Middle frontal gyrus (tissue), 1 donor: ENCODE measurements at regions not wholly inside any gene's neighbourhood (a gene's known extent, or its start where the extent isn't known, plus 50 kb on each side); places are given as distances from the start of the nearest gene placed in this dataset.

Source experiments
- DNase-seq: peaks from one replicate; pipeline ENCODE4 v3.0.0-alpha.2; 2015; ENCODE audit warnings: low spot score; ENCODE audit errors: extremely low spot score

DNA sequence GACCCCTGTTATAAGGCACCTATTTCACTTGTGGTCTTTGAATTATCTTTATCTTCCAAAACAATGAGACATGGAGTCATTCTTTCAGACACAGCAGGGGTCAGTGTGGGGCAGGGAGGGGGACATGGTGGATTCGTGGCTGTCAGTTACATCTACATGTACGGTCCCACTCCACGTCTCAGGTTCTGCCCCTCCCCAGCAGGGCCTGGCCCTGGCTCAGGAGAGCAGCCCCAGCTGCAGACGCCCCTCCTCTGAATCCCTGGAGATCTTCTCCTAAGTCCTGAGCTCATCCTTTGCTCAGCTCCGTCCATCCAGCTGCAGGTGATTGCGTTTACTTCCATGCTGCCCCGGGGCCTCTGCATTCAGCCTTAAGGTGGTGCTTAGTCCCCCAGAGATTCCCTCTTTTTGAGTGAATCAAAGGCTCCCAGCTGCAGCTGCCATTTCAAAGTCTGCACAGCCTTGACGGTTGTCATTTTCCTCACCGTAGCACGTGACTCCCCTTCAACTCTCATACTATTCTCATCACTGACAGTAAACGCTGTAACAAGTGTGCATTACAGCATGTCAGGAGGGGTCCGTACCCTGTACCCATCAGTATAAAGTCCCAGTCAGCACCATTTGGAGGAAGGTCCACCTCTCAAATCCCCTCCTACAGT lies 113.4 kb upstream of the TCERG1L start:
- DNase-seq = no peak

DNA sequence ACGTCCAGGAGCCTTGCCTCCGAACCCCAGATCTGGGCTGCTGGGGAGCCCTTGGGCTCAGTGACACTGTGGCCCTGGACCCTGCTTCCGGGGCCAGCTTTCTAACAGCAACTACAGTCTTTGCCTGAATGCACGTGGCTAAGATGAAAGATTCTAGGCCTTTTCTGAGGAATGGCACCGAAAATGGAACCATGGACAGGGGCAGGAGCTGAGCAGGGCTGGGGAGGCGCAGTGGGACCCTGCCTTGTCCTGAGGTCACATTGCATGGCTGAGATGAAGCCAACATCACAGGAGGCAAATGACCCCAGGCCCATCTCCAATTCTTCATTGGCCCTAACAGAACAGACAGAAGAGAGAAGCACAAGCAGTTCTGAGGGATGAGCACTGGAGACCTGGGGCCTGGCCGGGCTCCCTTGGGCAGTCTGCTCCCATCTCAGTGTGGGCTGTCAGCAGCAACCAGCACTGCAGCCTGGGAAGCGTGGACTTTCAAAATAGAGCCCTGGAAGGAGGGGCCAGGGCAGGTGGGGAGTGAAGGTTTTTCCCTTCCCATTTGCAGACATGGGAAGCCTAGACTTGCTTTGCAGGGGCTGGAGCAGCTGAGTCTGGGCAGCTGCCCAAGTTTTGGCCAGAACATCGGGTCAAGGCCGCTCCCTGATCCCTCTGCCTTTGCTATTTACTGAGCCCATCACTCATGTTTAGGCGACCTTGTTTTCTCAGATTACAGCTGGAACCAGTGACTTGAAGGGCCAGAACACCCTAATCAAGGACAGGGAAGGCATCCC lies 114.4 kb upstream of the TCERG1L start:
- DNase-seq = no peak

DNA sequence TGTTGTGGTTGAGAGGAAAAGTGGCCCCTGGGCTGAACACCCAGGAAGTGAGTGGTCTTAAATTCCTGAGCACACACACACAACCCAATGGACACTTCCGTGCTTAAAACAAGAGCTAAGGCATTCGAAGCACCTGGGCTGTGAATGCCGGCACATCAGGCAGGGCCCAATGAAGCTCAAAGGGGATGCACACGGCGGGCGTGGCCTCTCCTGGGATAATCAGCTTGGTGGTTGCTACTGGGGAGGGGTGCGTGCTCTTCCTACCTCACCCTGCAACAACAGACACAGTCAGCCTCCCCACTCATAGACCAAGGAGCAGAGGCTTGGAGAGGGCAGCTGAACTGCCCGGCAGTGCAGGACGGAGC lies 115.0 kb upstream of the TCERG1L start:
- DNase-seq = no peak

DNA sequence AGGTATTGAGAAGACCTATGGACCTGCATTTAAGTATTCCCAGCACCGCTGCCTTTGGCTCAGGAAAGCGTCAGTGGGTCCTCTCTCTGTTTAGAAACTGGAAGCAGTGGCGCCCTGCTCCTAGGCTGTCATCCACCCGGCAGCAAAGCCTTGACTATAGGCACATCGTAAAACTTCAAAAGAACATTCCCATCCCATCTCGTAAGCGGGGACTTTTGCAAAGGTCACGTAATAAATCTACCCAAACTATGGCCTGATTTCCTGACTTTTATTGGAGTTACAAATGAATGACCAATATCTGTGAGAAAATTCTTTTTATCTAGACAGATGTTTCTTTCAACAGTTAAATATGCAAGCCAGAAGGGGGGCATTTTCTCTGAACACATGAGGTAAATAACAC lies 115.8 kb upstream of the TCERG1L start:
- no peak for DNase-seq

DNA sequence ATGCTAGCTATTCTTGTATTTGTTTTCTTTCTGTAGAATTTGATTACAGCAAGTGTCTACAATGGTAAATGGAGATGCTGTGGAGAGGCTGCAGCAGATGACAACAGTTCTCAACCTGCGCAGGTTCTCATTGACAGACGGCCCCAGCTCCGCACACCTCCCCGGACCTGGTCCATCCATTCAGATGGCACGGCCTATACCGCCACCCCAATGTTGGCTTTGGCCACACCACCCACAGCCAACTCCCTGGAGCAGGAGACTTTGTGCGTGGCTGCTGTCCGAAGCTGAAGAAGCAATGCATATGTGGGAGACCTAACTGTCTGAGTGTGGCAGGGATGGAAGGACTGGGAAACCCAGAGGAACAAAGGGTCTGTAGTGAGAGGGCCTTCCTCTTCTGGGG lies 116.4 kb upstream of the TCERG1L start:
- DNase-seq = no peak

DNA sequence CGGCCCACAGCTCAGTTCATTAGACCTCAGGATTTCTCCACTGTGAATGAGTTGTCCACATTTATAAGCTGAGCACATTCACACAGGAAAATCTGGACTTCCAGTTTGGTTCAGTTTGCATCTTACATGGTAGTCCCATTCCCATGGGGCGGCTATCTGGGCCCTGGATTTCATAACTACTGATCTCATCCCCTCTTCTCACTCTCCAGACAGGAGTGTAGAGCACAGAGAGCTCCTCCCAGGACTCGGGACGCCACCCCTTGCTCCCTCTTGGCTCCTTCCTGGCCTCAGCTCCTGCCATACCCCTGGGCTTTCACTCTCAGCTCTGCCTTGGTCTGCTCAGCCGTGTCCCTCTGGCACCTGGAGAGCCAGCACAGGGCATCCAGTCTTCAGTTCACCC lies 117.6 kb upstream of the TCERG1L start:
- no peak for DNase-seq

DNA sequence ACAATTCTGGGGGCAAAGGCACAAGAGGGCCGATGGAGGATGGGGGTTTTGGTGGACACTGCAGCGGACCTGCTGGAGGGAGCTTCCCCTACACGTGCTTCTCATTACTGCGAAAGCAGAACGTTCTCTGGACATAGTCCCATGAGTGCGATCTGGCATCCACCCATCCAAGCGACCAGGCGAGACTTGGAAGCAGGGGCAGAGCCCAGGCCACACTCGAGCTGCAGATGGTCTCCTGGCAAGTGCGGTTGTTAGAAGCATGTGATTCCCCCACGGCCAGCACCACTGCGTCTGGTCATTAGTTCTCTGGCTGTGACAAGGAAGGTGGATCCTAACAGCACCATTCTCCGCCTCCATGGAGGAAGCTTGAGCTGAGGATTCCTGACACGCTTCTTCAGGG lies 118.4 kb upstream of the TCERG1L start:
- no peak for DNase-seq

DNA sequence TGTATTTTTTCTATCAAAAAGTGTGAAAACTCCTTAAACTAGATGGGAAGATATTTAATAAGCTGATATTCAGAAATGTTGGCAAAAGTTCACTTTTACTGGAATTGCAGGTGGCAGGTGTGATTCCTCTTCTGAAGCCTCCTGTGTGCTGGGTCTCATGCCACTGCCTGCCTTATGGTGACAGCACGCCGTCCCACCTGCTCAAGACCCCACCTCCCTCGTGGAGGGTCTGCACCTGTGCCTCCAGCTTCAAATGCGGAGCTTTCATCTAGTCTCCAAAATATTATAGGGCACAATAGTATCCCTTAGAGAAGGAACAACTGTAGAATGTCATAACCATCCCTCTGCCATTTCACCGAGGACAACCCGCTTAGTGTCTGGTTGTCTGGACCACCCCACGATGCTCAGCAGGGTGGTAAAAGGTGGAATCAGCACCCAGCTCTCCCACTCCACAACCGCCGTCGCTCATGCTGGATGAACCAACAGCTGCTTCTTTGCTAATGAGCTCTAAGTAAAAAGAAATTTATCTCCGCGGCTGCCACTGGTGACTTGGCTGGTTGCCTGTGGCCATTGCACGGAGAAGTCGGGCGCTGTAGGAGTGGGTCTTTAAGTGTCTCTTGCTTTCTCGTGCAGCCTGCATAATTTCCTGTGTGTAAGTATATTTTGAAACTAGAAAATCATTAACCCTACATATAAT lies 119.3 kb upstream of the TCERG1L start:
- DNase-seq = no peak

DNA sequence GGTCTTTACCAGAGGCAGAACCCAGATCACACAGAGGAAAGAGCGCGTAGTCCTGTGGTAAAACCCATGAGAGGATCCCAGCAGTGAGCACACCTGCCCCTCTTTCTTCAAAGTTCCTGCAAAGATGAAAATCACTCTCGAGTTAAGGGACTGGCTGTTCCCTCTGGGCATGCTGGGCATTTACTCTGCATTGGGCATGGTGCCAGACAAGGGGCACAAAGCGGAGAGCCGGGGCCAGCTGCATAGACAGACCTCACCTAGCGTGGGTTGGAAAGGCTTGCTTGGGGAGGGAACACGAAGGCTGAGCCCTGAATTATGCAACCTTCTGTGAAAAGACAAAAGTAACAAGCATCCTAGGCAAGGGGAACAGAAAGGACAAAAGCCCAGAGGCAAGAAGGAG lies 120.0 kb upstream of the TCERG1L start:
- no peak for DNase-seq

DNA sequence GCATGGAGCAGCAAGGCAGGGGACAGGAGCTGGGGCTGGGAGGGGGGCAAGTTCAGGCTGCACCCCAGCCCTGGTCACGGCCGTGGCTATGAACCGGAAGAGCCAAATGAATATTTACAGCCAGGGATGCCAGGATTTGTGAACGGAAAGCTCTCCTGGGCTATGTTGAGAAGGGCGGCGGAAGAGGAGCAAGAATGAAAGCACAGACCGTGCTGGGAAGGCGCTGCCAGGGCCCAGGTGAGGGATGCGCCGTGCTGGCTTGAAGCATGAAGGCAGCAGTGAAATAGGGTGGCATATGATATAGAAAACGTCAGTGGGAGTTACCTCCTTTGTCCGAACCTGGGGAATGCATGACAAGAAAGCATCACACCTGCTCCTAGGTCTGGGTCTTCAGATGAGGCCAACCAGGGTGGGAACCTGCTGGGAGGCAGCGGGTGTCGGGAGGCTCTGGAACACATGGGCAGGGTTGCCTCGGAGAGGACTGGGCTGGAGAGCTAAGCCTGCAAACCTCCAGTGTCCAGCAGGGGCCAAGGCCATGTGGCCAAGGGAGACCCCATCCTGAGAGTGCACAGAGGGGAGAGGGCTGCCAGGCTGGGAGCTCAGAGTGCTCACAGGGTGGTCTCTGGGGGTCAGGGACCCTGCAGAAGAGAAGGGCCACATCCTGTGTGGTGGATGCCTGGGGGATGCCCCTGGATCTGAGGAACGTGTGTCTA lies 120.6 kb upstream of the TCERG1L start:
- DNase-seq = no peak

DNA sequence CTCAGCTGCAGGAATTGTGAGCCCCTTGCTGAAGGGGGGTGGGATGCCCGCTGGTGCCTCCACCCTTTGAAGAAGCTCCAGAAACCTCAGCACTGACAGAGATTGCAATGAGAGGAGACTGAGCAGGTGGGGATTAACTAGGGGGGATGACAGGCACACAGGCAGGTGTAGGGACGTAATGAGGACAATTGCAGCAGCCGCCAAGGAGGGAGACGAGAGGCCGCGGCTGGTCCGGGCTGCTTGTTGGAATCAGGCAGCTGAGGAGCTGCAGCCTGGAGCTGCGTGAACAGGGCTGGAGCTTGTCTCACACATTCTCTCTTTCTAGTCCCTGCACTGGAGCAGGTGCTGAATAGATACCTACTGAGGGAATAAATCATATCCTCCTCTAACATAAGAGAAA lies 122.0 kb upstream of the TCERG1L start:
- DNase-seq = no peak

DNA sequence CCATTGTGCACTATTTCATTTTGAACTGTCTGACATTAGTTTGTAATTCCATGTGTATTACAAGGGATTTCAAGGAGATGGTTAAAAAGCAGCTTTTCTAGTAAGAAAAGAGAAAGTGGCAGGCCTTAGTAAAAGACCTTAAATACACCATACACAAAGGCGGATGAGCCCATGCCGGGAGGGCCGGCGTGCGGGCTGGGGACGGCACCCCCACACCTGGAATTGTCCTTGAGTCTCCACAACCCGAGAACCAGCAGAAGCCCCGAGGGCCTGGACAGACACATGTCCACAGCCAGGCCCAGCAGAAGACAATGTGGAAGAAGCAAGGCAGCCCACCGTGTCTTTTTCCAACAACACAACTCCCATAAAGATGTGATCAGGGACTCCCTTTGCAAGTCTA lies 123.7 kb upstream of the TCERG1L start:
- no peak for DNase-seq

DNA sequence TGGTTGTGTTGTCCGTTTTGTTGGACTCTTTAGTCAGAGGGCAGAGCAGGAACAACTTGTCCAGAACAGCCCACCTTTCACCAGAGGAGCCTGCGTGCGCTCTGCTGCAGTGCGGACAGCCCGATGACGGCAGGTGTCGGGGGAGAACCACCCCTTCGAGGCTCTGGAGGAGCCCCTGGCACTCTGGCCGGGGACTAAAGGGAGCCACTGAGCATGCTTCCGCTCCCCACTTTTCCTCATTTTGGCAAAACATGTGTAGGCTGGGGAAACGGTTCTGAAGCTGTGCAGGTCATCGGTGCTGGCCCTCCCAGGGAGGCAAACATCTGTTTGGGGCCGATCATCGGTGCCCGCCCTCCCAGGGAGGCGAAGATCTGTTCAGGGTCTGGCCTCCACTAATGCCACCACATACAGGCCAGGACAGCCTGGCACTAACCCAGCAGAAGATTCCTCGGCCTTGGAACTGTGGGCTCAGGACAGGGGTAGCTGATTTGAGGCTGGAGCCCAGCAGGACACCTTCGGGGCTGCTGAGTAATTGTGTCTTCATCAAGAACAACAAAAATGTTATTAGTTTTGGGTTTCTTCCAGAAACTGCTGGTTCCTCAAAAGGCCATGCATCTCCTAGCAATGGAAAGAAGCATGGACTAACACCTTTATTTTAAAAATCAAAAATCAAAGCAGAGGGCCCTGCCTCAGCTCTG lies 124.4 kb upstream of the TCERG1L start:
- no peak for DNase-seq

DNA sequence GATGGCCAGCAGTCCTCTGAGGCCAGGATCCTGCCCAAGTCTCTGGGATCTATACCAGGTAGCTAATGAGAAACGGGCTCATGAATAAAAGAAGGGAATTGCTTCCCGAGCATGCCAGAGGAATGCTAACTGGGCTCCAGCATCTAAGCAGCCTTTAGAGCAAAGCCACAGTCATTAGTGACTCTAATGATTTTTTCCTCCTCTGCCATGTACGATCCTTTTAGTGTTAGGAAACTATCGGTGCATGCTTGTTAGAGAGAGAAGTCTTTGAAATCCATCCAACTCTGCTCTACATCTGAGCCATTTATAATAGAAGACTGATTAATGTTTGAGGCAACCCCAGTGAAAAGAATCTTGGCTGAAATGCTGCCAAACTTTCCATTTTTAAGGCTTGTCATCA lies 124.9 kb upstream of the TCERG1L start:
- DNase-seq = no peak

DNA sequence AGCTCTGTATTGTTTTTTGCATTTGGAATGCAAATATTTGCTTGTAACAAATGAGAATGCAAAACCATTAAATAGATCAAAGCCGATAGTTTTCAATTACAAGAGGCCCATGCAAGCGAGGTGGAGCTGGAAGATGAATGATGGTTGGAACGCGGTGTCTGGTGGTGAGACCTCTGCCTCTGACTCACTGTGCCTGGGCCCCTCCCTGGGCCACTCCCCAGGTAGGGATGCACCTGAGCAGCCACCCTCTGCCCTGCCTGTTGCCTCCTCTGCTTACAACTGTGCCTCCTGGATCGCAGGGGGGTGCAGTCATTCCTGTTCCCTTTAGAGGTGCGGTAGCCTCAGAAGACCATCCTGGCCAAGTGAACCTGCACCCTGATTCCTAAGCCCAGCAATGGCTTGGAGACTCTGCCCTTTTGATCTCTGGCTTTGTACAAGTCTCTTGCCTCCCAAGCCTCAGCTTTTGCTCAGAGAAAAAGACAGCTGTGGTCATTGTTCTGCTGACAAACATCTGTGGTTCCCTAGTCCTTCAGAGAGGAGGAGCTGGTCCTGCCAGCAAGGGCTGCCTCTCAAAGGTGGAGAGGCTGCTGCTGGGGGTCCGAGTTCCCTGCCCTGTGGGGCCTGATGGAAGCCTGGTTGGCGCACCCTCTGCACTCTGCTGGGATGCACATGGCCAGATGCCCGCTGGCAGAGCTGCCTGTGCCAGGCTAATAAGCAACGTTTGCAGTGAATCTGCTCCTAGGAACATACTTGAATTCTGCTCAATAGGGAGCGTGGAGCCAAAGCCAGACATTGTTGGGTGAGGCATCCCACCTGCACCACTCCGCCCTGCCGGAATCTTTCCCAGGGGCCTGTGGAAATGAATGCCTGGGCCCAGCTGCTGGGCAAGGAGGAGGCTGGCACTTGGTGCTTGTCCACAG lies 126.3 kb upstream of the TCERG1L start:
- DNase-seq = no peak

DNA sequence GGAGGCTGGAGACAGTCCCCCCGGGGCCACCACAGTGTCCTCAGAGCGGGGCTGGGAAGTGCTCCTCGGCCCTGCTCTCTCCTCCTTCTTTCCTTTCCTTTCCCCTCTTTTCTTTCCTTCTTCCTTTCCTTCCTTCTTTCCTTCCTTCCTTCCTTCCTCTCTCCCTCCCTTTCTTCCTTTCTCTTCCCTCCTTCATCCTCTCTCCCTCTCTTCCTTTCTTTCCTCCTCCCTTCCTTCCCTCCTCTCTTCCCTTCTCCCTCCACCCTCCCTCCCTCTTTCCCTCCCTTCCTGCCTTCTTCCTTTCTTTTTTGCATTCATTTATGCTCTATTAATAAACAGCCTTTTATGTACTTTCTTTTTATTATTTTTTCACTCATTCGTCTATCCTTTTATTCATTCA lies 127.1 kb upstream of the TCERG1L start:
- DNase-seq = no peak

DNA sequence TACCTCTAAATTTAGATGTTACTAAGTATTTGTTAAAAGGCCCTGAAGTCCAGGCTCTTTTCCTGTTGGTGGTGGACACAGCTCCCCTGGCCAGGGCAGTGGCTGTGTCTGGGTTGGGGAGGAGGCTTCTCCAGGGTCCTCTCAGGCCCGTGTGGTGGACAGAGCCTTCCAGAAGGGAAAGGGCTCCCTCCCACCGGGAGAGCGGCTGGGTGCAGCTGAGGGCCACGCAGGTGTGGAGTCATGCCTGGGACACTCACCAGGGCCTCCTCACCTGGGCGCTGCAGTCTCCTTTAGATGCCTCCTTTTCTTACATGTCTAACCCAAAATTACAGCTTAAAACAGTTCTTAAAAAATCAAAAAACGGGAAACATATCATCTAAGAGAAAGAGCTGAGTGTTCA lies 128.2 kb upstream of the TCERG1L start:
- no peak for DNase-seq

DNA sequence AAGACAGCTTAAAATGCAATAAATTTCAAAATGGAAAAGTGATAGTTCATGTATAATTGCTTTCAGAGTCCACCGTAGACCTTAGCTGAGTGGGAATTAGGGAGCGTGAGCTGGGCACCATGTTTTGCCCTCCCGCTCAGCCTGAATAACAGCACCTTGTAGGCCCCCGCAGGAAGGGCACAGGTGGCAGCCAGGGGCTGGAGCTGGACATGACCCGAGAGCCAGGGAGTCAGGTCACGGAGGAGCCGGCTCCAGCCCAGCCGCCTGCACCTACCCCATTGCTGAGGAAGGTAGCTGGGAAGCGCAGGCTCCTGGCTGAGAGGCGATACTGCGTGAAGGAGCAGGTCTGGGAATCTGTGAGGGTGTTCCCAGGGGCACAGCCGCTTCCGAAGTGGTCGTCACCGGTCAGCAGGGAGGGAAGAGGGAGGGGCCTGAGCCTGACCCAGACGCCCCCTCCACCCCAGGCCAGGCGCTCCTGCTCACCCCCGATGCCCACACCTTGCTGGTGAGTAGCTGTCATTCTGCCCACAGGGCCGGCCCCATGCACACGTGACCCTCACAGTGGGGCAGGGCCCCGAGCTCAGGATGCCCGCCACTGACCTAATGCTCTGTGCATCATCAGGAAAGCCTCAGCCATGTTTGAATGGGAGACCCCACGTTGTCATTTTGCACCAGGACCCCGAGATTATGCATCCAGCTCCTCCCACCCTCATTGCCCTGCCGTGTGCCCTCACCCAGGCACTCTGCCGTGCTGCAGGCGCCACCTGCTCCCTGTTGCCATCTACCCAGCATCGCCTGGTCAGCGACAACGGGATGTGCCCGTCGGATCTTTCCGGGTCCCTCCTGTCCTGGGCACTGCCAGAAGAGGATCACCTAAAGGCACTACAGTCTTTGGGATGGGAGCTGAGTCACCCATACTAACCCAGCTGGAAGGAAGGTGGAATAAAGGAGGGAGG lies 129.2 kb upstream of the TCERG1L start:
- no peak for DNase-seq

DNA sequence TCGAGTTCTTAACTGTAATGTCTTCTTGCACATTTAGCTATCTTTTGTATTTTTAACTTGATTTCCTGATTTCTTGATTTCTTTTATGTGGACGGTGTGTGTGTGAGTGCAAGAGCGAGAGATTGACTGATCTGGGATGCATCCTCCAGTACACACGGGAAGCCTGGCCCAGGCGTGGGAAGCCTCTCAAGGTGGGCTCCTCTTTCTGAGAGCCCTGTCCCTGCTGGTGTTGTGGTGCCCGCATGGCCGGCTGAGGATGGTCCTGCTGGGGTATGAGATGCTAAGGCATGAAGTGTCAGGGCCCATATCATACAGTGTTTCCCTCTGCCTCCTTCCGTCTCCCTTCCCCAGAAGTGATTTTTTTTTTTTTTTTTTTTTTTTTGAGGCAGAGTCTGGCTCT lies 130.8 kb upstream of the TCERG1L start:
- DNase-seq = no peak
